ENCODE measurements at regions not wholly inside any gene's neighbourhood (a gene's known extent, or its start where the extent isn't known, plus 50 kb on each side); places are given as distances from the start of the nearest gene placed in this dataset.

DNA sequence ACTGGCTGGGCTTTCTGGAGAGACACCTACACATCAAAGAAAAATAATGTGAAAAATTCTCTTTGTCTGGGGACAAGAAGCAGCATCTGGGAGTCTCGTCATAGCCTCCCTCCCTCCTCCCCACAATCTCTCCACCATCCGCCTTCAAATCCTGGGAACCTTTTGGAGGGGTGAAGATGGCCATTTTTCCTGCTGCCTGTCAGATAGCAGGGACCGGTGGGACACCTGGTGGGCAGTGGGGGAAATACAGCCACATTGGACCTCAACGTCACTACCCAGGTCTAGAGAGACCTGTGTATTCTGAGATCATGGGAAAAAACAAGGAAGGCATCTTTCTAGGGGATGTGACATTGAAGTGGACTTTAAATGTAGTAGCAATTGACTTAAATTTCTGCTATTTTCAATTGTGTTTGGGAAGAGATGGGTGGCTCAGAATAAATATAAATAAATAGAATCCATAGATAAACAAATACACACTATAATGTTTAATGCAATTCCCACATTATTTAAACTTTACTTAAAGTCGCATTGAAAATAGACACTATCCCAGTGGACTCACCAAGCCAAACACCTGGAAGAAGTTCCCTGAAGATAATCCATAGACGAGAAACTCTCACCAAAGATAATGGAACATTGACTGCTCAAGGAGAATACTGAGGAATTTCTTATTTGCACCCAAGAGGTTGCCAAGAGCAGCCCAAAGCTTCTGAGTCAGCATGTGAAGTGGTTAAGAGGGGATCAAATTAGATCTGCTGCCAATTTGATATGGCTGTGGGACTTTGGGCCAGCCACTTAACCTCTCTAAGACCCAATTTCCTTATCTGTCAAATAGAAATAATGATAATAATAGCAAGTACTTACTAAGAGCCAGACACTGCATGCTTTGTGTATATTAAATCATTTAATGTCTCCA, 147.6 kb upstream of the CAMK1G start:
- Mint-ChIP-seq H3K27ac (no peak overlapping the region), H3K36me3 (no peaks in the 10 kb centered on the region), H3K9me3 (peaks cover 0 to 5% of the 10 kb centered on the region in 2 donors)
- peak in 1 of 2 donors; percentile 62 for DNase-seq (ENCODE audit: low spot score in 2 of 2)
- peak in 1 of 2 donors; percentile 70 for ATAC-seq

DNA sequence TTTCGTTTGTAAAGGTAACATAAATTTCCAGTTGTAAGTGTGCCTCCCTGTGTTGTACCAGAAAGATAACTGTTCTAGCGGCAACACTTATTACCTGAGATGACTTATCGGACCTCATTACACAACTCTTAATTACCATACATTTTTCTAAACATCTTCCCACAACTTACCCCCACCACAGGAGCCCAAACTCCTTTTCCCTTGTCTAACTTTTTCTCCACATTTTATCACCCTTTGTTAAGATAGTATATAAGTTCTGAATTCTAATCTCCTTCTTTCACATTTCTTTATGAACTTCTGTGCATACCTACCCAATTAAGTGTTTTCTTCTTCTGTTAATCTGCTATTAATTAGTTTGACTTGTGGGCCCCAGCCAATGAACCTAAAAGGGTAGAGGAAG, 143.7 kb upstream of the CAMK1G start:
- H3K36me3 Mint-ChIP-seq: no peaks in the 10 kb centered on the region
- ATAC-seq (no peak), DNase-seq (ENCODE audit: low spot score in 2 of 2) (no peak)
- peaks cover 0 to 5% of the 10 kb centered on the region in 2 donors for H3K9me3 Mint-ChIP-seq
- no peak overlapping the region for H3K27ac Mint-ChIP-seq

- peaks cover 0 to 5% of the 10 kb centered on the region in 2 donors for H3K9me3 Mint-ChIP-seq
- H3K36me3 Mint-ChIP-seq: no peaks in the 10 kb centered on the region
- H3K27ac Mint-ChIP-seq: no peak overlapping the region
- ATAC-seq (no peak), DNase-seq (ENCODE audit: low spot score in 2 of 2) (no peak)
These were observed 140.1 kb upstream of the CAMK1G start for GRCh38 chr1:209443361-209443931.

GRCh38 chr1:209443975-209444651, 139.4 kb upstream of the CAMK1G start:
- H3K9me3 Mint-ChIP-seq: peaks cover 0 to 5% of the 10 kb centered on the region in 2 donors
- H3K36me3 Mint-ChIP-seq: no peaks in the 10 kb centered on the region
- ATAC-seq (no peak), DNase-seq (ENCODE audit: low spot score in 2 of 2) (no peak)
- no peak overlapping the region for H3K27ac Mint-ChIP-seq

DNA sequence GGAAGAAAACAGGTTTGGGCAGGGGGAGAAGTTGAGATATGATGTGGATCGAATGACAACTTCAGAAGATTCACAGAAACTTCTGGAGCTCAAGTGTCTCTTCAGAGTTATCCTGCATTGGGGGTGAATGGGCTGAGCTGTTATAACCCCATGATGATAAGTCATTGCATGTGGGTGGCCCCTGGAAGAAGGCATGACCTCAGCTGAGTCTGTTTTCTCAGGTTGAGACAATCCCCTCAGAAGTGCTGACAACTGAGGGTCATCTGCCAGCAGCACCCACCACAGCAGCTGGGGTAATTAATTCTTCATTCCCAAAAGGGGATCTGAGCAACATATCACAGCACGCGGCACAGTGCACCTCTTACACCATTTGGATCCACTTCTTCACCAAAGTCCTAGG, 138.6 kb upstream of the CAMK1G start:
- Mint-ChIP-seq H3K27ac (no peak overlapping the region), H3K36me3 (no peaks in the 10 kb centered on the region), H3K9me3 (peaks cover 0 to 3% of the 10 kb centered on the region in 2 donors)
- no peak for ATAC-seq
- DNase-seq (ENCODE audit: low spot score in 2 of 2): no peak

GRCh38 chr1:209445576-209445975, 137.9 kb upstream of the CAMK1G start:
- Mint-ChIP-seq H3K9me3 (no peaks in the 10 kb centered on the region), H3K27ac (no peak overlapping the region), H3K36me3 (no peaks in the 10 kb centered on the region)
- no peak for ATAC-seq
- no peak for DNase-seq (ENCODE audit: low spot score in 2 of 2)

- H3K27ac Mint-ChIP-seq: no peak overlapping the region
- no peak for DNase-seq (ENCODE audit: low spot score in 2 of 2)
- H3K36me3 Mint-ChIP-seq: no peaks in the 10 kb centered on the region
- no peaks in the 10 kb centered on the region for H3K9me3 Mint-ChIP-seq
- ATAC-seq: no peak
These were observed 137.2 kb upstream of the CAMK1G start for GRCh38 chr1:209446356-209446755.

- Mint-ChIP-seq H3K9me3 (no peaks in the 10 kb centered on the region), H3K36me3 (no peaks in the 10 kb centered on the region), H3K27ac (no peak overlapping the region)
- DNase-seq (ENCODE audit: low spot score in 2 of 2) (no peak), ATAC-seq (peak in 1 of 2 donors; percentile 90)
These were observed 129.0 kb upstream of the CAMK1G start for GRCh38 chr1:209454340-209454994.

DNA sequence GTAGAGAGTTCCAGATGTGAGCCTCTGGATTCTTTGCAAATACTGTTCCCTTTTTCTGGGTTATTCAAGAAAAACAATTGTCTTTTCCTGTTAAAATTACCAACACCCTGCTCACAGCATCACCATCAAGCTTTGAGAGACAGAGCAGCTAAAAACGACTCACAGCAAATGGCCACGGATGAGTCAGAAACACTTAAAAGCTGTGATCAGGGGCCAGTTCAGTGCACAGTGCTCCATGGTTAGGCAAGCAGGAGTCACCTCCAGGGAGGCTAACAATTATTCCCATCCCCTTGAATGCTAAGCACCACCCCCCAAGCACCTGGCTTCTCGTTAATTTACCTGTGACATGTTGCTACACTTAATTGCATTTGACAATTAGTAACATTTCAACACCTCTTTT, 128.4 kb upstream of the CAMK1G start:
- H3K36me3 Mint-ChIP-seq: no peaks in the 10 kb centered on the region
- DNase-seq (ENCODE audit: low spot score in 2 of 2) (peak in 1 of 2 donors; percentile 5), ATAC-seq (peak in 1 of 2 donors; percentile 85)
- no peak overlapping the region for H3K27ac Mint-ChIP-seq
- H3K9me3 Mint-ChIP-seq: no peaks in the 10 kb centered on the region

DNA sequence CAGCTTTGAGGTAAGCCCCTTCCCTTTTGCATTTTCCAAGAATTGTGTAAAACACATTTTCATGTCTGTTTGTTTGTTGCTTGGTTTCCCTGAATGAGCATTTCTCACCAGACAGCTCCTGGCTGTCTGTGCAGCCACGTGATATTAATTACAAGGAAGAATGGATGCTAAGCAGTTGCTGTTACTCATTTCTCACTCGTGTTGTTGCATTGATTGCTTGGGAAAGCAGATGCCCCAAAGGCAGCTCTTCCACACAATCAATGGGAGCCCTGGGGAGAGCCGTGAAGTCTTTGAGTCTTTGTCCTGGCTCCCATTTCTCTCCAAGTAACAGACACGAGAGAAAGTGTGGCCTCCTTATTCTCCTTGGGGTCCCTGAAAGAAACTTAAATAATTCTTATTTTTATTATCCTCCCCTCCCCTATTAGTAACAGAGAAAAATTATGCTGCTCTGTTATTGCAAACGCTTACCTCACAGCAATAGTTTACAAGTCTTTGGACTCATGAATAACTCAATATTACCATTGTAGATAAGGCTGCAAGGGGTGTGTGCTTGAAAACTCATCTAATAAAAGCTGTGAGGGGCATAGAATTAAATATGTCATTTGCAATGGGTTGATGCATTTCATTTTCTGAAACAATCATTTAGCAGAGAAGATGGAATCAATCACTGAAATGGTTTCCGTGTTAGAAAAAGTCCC, 127.7 kb upstream of the CAMK1G start:
- DNase-seq (ENCODE audit: low spot score in 2 of 2): no peak
- no peak for ATAC-seq
- no peak overlapping the region for H3K27ac Mint-ChIP-seq

DNA sequence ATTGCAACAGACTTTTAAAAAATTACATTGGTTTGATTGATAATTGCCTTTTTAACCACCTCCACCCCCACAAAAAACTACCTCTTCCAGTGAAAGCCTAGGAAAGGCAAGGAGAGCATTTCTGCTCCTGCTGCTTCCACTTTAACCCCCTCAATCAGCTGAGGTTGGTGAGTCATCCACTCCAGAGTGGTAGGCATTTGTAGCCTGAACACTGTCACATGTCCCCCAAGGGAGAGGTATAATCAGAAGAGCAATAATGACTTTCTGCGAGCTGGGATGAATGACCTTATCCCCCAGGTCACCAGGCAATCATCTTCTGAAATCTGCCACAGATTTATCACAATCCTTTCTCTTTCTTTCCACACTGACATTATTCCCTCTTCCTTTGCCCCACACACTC, 126.6 kb upstream of the CAMK1G start:
- no peaks in the 10 kb centered on the region for H3K36me3 Mint-ChIP-seq
- DNase-seq (ENCODE audit: low spot score in 2 of 2): no peak
- no peak for ATAC-seq
- no peak overlapping the region for H3K27ac Mint-ChIP-seq
- H3K9me3 Mint-ChIP-seq: peaks cover 0 to 3% of the 10 kb centered on the region in 2 donors

More for the DNA sequence above, 127.7 kb upstream of the CAMK1G start:
- Mint-ChIP-seq H3K9me3 (no peaks in the 10 kb centered on the region), H3K36me3 (no peaks in the 10 kb centered on the region)

GRCh38 chr1:209457401-209458125, 126.0 kb upstream of the CAMK1G start:
- Mint-ChIP-seq H3K27ac (no peak overlapping the region), H3K36me3 (no peaks in the 10 kb centered on the region), H3K9me3 (peaks cover 0 to 6% of the 10 kb centered on the region in 2 donors)
- no peak for ATAC-seq
- DNase-seq (ENCODE audit: low spot score in 2 of 2): no peak

DNA sequence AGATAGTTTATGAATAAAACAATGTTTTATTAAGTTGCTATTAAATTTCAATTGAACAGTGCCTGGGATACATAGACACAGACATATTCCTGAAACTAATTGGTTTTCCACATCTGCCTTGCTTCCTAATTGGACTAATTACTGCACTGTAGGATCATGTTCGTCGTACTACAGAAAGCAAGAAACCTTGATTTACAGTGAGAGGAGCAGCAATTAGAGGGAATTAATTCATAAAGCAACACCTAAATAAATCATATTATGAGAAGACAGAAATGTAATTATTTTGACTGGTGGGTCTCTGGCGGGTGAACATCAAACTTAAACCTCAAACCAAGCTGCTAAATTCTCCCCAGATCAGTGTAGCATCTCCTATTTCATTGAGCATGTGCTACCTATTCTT, 124.6 kb upstream of the CAMK1G start:
- no peak for DNase-seq (ENCODE audit: low spot score in 2 of 2)
- H3K27ac Mint-ChIP-seq: no peak overlapping the region
- no peak for ATAC-seq
- no peaks in the 10 kb centered on the region for H3K36me3 Mint-ChIP-seq
- peaks cover 0 to 6% of the 10 kb centered on the region in 2 donors for H3K9me3 Mint-ChIP-seq

- Mint-ChIP-seq H3K9me3 (peaks cover 0 to 6% of the 10 kb centered on the region in 2 donors), H3K27ac (no peak overlapping the region), H3K36me3 (no peaks in the 10 kb centered on the region)
- DNase-seq (ENCODE audit: low spot score in 2 of 2) (no peak), ATAC-seq (no peak)
These were observed 122.3 kb upstream of the CAMK1G start for GRCh38 chr1:209461168-209461567.

- DNase-seq (ENCODE audit: low spot score in 2 of 2) (no peak), ATAC-seq (no peak)
- H3K27ac Mint-ChIP-seq: no peak overlapping the region
- peaks cover 0 to 6% of the 10 kb centered on the region in 2 donors for H3K9me3 Mint-ChIP-seq
- H3K36me3 Mint-ChIP-seq: no peaks in the 10 kb centered on the region
These were observed 121.1 kb upstream of the CAMK1G start for GRCh38 chr1:209462433-209462832.

GRCh38 chr1:209463441-209463840, 120.1 kb upstream of the CAMK1G start:
- no peaks in the 10 kb centered on the region for H3K36me3 Mint-ChIP-seq
- no peak overlapping the region for H3K27ac Mint-ChIP-seq
- DNase-seq (ENCODE audit: low spot score in 2 of 2) (no peak), ATAC-seq (no peak)
- H3K9me3 Mint-ChIP-seq: peaks cover 0 to 6% of the 10 kb centered on the region in 2 donors

Measured in activated naive CD4-positive, alpha-beta T cell treated with anti-CD3 and anti-CD28 coated beads, Interleukin-2, amount 50 U/mL, for 72 hours (primary cell).